ENCODE measurements at regions not wholly inside any gene's neighbourhood (a gene's known extent, or its start where the extent isn't known, plus 50 kb on each side); places are given as distances from the start of the nearest gene placed in this dataset.

- no peak overlapping the region for H3K23ac ChIP-seq (ENCODE audit: low read depth, low read length)
- H2AK9ac ChIP-seq (replicated peaks; ENCODE audit: low read depth, low read length, poor library complexity): peak overlapping the region; percentile 22
- in situ Hi-C loops (cut with MboI; ENCODE audit: low sequenced_read_pairs) (no loop called here), dilution Hi-C loops (cut with HindIII; ENCODE audit: low sequenced_read_pairs, unreplicated experiment) (no loop called here), intact Hi-C loops (cut with micrococcal nuclease) (loop anchor here (2.0 kb wide), 1 partner anchor 43 kb away; no protein-coding TSS in a partner anchor)
- H3K4ac ChIP-seq (ENCODE audit: low read depth, low read length): peak overlapping the region; percentile 42; the same call in 1 of the 2 replicates
- H4K20me1 ChIP-seq (ENCODE audit: insufficient read depth, low read length): no peaks in the 10 kb centered on the region
- H3K14ac ChIP-seq (replicated peaks; ENCODE audit: low read depth, low read length): no peak overlapping the region
- H3K27ac ChIP-seq (ENCODE audit: insufficient read depth, low read length): peak overlapping the region; percentile 22; the same call in 1 of the 2 replicates
- ChIA-PET CTCF (no interaction called here), POLR2A (ENCODE audit: unreplicated experiment) (interaction anchor here (0.7 to 0.8 kb wide), 2 partner anchors 153 to 381 kb away, joined by 3 read pairs; no protein-coding TSS in a partner anchor)
- H2AFZ ChIP-seq (replicated peaks; ENCODE audit: low read length, poor library complexity): no peak overlapping the region
- no CpG with 5 or more reads among the region's 6 CpGs for WGBS, 2 experiments (ENCODE audit: extremely low coverage in 2 of 2, insufficient read length in 1 of 2)
- peak overlapping the region; percentile 47 for H2BK120ac ChIP-seq (ENCODE audit: low read depth, low read length)
- no peaks in the 10 kb centered on the region for H3K79me1 ChIP-seq (ENCODE audit: low read depth in 1 of 2, low read length in 2 of 2)
- no peak overlapping the region for H3K56ac ChIP-seq (ENCODE audit: extremely low read depth, insufficient read depth, low read length)
- H2AK5ac ChIP-seq (ENCODE audit: low read depth, low read length): peak overlapping the region; percentile 35; the same call in 1 of the 2 replicates
- no peak overlapping the region; a peak in 2 of 4 replicates for H4K8ac ChIP-seq (ENCODE audit: low read depth in 2 of 2, low read length in 2 of 2)
- DNase-seq (peak; percentile 75), ATAC-seq (ENCODE audit: low read depth) (peak; percentile 38)
- H3K36me3 ChIP-seq (ENCODE audit: control insufficient read depth, insufficient read depth, low read length): no peaks in the 10 kb centered on the region
- peaks cover 12% of the 10 kb centered on the region for H3K4me1 ChIP-seq (ENCODE audit: control insufficient read depth, insufficient read depth, low read length)
- H2BK15ac ChIP-seq (ENCODE audit: low read depth, low read length): peak overlapping the region; percentile 83; the same call in 2 of the 3 replicates
- H3K9ac ChIP-seq (ENCODE audit: low read depth, low read length): no peak overlapping the region
- H3K4me3 ChIP-seq (ENCODE audit: insufficient read depth, low read depth, low read length): no peak overlapping the region
- peak overlapping the region; percentile 79; the same call in 1 of the 2 replicates for H2BK20ac ChIP-seq (ENCODE audit: low read depth, low read length)
- TF ChIP-seq MAZ (IDR thresholded peaks at IDR 0.05; ENCODE audit: borderline replicate concordance, low read depth, low read length) (no peak), POLR2A (IDR thresholded peaks at IDR 0.05; ENCODE audit: low read depth, low read length) (no peak), BHLHE40 (IDR thresholded peaks at IDR 0.05; ENCODE audit: low read depth, low read length) (peak; percentile 70)
- H3K9me1 ChIP-seq (ENCODE audit: insufficient read depth, low read length): peaks cover 14% of the 10 kb centered on the region
- no TSS peak for BruUV-seq (replicated peaks)
- no peak overlapping the region for H2BK5ac ChIP-seq (ENCODE audit: low read depth, low read length, poor library complexity, severe bottlenecking)
- H4K5ac ChIP-seq (ENCODE audit: low read depth, low read length): no peak overlapping the region
- H3K9me3 ChIP-seq (ENCODE audit: control insufficient read depth, insufficient read depth, low read length): no peaks in the 10 kb centered on the region
- no peaks in the 10 kb centered on the region for H3K27me3 ChIP-seq (ENCODE audit: control insufficient read depth, insufficient read depth, low read length)
- no peak overlapping the region; the same call in 1 of the 2 replicates for H3K18ac ChIP-seq (ENCODE audit: low read depth, low read length)
- H3K4me2 ChIP-seq (ENCODE audit: low read depth, low read length): no peak overlapping the region
- H4K91ac ChIP-seq (ENCODE audit: insufficient read depth, low read depth, low read length): peak overlapping the region; percentile 24
These were observed 228.9 kb upstream of the PITRM1 start for GRCh38 chr10:3401491-3401938.
